Activated gamma-delta T cell (primary cell): ENCODE measurements at regions not wholly inside any gene's neighbourhood (a gene's known extent, or its start where the extent isn't known, plus 50 kb on each side); places are given as distances from the start of the nearest gene placed in this dataset.

Source experiments
- DNase-seq: peaks from one replicate; lab custom pipeline; 2025; lab: John Stamatoyannopoulos, UW

DNA sequence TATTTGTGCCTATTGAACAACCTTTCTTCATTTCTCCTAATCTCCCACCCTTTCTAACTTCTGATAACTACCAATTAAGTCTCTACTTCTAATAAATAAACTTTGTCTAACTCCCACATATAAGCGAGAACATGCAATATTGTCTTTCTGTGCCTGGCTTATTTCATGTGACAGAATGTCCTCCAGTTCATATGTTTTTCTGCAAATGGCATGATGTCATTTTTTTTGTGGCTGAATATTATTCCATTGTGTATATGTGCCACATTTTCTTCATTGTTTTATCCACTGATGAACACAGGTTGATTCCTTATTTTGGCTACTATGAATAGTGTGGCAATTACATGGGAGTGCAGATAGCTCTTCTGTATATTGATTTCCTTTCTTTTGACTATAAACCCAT is 1041.5 kb upstream of the MANEA start:
- DNase-seq, result no peak

DNA sequence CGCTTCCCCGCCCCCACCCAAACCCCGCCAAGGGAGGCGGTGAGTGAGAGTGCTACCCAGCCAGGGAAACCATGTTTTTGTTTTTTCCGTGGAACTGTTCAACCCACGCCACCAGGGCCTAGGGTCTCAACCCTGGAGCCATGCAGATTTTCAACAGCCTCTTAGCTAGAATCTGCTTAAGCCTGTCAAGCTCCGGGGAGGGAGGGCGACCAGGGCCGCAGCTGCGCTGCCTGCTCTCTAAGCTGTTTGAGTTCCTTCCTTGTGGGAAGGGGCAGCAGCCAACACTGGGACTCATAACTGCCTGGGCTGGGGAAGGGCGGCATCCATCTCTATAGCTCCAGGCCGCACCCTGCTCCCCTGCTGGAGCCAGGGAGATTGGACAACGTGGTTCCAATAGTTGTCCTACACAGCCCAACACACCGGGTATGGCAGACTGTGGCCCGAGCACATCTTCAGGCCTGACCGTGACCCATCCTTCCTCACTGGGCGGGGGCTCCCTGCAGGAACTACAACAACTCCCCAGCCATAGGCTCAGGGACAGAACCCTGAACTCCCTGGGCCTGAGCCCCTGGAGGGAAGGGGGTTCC is 1065.7 kb upstream of the MANEA start:
- no peak for DNase-seq

DNA sequence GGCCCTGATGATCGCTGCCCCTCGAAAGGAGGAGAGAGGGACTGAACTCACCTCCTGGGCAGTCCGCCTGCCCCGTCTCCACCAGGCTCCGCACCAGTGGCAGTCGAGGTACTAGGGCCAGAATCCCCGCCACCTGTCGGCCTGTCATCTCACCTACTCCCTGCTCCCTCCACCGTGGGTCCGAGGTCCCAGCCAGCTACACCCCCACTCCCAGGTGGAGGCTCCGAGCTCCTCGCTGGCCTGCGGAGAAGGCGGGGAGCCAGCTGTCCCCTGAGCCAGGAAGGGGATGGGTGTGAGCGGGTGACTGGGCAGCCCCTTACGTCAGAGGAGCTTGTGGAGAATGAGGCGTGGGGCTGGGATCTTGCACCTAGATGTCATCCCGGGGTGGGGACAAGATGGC is 1066.5 kb upstream of the MANEA start:
- DNase-seq, result no peak

DNA sequence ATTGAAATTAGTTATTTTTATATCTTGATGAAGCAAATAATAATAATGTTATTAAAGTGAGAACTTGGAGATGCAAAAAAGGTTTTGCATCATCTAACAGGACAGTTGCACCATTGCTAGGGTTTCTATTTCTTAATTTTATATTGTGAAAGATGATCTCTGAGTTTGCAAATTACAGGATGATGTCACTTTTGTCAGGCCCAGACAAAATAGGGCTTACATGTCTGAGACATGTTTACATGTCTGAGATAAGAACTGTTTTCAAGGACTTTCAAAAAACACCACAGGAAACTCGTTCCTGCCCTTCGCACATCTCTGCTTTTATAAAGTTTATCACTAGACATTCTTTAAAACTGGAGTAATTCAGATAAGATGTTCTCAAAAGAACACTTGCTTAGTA is 1075.8 kb upstream of the MANEA start:
- no peak for DNase-seq

DNA sequence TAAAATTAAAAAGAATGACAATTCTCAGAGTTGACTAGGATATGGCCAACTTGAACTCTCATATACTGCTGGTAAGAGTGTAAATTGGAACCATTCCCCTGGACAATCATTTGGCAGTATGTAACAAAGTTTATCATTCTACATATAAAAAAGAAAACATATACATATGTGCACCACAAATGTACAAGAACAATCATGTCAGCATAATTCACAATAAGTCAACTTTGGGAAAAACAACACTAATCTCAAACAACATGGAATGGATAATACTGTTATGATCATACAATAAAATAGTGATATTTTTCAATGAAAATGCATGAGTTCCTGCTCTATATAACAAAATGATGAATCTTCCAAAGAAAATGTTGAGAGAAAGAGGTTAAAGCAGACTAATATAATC is 1078.7 kb upstream of the EPHA7 start:
- no peak for DNase-seq

DNA sequence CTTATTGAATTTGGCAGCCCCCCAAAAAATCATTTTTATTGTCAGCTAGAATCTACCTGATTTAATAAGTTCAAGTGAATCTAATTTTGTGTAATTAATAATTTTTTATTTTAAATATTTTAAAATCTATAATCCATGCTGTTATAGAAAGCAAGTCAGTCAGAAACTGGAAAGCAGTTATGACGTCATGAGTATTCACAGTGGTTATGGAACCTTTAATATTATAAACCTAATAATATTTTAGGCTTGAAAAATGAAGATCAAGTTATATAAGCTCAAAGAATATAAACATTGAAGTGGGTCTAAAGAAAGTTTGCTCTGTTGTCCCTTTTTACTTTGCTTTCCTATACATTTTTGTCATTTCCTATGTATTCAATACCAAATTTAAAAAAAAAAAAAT is 1075.1 kb upstream of the EPHA7 start:
- no peak for DNase-seq

DNA sequence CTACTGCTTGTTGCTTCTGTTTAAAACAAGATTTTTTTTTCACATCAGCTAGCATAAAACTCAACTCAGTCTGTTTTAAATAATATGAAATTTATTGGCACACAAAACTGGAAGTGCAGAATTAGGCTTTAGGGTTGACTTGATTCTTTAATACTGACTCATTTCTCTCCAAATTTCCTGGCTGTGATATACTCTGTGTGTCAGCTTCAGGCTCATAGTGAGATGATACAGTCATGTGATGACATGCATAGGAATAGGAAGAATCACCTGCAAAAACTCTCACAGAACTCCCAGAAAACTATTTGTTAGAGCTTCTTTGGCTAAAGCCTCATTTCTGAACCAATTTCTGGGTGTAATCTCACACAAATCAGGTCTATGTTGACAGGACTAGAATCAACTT is 1068.0 kb upstream of the EPHA7 start:
- DNase-seq, result no peak

DNA sequence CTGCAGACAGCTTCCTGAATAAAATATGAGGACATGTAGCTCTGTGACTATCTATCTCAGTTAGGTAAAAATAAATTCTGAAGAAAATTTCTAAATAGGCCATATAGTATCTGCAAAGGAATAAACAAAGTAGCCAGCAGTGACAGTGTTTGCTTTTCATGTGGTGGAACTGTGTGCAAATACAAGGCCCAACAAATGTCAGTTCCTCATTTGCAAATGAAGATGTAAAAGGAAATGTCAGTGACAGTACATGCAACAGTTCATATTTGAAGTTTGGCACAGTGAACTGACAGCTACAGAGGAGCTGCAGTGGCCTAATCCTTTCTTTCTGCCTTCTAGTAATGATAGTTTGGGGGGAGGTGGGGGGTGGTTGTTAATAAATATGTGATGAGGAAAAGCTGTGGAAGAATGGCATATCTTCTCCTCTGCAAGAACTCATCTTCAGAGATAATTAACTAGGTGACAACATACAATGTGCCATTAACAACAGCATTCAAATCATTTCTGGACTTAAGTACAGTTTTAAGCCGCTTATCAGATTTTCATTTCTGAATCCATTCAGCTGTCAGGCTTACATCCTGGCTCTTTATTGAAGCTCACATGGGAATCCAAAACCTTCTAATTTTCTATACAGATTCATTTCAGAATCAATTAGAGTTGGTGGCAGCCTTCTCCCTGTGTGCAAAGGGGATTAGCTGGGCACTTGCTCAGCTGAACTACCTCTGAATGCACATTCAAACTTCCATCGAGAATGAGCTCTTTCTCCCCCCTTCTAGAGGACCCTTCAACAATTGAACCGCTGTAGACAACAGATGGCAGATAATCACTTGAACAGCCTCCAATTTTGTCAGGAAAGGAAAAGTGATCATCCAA is 1059.0 kb upstream of the EPHA7 start:
- DNase-seq, result no peak

DNA sequence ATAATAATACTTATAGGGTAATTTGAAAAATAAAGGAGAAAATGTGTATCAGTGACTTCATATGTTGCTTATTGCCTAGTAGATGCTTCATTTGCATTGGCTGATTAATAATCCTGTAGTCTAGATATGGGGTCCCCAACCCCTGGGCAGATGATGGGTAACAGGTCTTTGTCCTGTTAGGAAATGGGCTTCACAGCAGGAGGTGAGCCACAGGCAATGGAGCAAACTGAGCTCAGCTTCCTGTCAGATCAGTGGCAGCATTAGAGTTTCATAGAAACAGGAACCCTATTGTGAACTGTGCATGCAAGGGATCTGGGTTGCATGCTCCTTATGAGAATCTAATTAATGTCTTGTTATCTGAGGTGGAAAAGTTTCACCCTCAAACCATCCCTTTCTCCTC is 1049.5 kb upstream of the EPHA7 start:
- no peak for DNase-seq

DNA sequence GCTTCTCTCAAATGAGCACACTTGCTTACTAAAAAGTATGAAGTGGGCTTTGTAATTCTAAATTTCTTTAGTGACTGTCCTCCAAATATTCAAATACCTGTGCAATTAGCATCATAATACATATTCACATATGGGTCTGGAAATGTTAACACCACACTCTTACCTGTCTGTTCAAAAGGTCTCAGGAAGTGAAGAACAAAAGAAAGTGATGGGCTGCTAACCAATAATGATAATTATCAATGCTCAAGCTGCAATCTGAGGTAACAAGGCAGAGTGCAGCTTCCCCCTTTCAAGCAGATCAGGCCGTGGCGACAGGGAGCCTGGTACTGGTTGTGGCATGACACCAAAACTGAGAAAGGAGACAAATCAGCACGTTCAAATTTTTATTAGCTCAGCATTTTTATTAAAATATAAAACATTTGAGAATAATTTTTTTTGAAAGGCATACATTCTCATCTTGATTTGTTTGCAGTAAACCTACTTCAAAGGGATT is 1044.7 kb upstream of the EPHA7 start:
- DNase-seq, result no peak

DNA sequence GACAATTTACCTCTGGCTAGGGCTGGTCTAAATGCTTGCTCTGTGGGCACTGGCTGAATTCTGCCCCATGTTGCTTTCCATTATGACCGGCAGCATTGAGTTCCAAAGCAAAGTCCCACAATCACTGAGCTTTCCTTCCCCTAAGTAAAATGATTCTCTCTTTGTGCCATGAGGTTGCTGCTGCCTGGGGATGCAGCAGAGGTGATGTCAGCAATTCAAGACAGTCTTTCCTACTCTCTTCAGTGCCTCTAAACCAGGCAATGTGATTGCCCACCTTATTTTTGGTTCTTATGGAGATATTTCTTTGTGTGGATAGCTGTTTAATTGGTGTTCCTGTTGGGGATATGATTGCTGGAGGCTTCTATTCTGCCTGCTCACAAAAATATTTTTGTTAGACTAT is 1043.9 kb upstream of the EPHA7 start:
- no peak for DNase-seq

DNA sequence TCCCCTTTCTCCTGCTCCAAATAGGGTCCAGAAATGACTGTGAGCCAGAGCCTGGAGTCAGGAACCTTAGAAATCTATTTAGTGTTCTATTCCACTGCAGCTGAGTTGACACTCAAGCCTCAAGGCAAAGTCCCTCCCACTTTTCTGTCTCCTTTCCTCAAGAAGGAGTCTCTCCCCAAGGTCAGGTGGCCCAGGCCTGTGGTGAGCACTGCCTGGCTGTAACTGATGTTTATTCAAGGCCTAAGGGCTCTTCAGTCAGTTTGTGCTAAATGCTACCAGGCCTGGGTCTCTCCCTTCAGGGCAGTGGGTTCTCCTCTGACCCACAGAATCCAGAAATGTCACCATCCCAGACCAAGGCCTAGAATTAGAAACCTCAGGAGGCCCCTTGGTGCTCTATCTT is 1042.9 kb upstream of the EPHA7 start:
- DNase-seq, result no peak

DNA sequence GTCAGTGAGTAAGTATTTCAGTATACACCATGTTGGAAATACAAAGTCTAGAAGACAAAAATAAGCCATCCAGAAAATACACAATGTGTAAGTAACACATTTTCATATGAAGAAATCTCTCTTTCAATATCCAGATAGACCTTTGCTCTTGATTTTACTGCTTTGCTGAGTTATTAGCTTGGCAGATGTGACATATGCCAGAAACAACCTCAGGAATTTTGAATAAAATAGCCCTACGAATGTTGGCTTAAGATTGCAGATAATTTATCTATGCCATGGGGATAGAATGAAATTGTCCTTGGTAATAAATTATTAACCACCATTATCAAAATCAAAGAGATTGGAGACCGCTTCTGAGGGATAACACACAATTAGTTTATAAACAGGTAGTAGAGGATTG is 1036.9 kb upstream of the EPHA7 start:
- no peak for DNase-seq

DNA sequence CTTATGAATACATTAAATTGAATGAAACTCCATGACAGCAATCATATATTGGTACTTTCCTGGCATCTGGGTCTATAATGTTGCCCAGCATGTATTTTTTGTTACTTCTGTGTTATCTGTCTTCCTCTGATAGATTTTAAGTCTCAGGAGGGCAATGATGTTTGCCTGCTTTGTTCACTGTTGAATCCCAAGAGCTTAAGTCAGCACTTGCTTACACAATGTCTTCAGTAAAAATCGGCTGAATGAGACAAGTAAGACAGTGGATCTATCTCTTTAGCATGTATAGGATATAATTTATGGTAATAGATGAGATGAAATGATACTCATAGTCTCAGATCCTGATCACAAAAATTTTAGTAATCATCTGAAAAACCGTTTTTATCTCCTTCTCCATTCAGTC is 1034.9 kb upstream of the EPHA7 start:
- no peak for DNase-seq

DNA sequence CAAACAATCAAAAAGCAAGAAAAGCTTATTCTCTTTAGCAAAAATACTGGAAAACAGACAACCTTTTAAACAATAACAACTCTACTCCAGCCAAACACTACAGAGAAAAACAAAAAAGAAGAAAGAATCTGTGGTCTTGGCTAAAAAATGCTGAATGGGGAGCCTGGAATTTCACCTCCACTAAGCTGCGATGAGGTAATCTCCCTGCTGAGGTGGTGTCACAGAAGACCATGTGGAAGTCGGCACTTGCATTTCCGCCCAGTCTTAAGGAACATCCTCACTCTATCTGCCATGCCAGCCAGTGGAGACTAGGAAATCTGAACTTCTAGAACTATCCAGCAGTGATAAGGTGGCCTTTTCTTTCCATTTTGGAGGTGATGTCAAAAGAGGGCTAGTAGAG is 1026.8 kb upstream of the EPHA7 start:
- no peak for DNase-seq

DNA sequence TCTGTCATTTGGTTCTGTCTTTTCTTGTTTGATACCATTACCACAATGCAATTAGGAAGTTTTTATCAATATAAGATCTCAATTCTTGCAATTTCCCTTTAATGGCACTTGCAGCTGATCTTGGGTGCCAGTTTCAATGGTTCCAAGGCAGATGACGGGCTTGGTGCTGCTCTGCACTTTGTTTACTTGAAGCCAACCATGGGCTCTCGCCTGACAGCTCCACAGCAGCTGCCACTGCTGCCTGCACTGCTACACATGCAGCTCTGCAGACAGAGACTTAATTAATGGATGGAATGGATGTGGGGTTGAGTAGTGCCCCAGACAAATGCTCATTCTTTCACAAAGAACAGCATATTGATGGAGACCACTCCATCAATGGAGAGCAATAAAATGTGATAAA is 1024.3 kb upstream of the EPHA7 start:
- no peak for DNase-seq

DNA sequence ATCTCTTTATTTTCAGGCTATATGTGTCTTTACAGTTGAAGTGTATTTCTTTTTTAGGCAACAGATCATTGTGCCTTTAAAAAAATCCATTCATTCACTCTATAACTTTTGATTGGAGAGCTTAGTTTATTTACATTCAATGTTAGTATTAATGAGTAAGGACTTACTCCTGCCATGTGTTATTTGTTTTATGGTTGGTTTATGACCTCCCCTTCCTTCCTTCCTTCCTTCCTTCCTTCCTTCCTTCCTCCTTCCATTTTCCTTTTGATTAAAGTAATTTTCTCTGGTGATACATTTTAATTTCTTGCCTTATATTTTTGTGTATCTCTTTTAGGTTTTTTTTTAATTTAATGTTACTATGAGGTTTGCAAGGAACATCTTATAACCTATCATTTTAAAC is 1005.3 kb upstream of the EPHA7 start:
- DNase-seq, result no peak

DNA sequence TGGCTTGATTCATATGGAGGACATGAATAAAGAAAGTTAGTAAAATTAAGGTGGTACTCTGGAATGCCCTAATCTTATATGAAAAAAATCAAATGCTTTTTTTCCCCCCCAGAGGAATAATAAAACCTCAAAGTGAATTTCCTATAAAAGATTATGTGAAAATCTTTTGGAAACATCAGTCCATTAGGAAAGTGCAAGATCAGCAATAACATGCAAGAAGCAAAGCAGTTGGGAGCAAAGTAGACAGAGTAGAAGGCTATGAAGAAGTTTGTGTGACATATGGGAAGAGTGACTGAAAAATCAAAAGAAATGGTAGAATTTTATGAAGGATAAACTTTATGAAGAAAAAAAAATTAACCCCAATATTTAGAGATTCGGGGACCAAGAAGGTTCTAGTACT is 998.0 kb upstream of the EPHA7 start:
- DNase-seq, result no peak

DNA sequence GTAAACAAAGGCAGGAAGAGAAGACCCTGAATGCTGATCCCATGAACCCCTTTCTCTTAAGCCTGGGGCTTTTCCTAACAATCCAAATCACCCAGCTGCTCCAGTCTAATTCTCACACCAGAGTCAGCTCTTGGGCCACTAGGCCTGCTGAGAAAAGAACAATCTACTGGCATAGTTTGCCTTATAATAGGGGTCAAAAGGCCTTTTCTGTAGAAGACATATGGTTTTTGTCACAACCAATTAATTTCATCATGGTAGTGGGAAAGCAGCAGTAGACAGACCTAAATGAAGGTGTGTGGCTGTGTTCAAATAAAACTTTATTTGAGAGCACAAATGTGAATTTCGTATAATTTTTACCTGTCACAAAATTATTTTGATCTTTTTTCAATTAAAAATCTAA is 994.7 kb upstream of the EPHA7 start:
- no peak for DNase-seq

DNA sequence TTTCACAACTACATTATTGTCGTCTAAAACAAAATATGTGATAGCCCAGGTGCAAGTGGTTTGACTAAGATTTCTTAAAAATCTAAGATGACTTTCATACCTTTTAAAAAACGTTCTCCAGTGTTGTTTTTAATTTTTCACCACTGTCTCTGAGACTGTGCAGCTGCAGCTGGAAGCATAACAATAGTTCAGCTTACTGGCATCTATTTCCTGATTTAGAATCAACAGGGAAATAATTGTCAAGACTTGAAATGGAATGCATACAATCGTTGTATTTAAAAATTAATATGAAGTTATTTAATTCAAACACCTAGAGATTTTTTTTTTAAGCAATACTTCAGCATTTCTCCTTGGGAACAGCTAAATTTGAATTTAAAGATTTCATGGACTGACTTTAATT is 982.0 kb upstream of the EPHA7 start:
- DNase-seq, result no peak

DNA sequence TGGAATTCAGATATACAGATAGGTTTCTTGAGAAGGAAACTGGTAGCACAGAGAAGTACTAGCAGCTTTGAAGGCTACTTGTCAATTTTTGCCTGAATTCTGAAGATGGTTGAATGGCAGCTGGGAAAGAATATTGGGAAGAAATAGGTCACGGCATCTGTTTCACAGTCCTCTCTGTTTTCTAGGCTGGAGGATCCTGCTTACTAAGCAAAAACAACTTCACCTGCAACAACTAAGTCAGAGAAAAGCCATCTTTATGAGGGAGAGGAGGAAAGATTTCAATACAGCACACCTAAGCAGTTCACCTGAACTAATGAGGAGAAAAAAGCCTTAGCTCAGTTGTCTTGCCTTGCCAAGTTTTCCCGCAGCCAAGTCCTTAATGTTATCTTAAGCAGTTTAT is 975.5 kb upstream of the EPHA7 start:
- no peak for DNase-seq

DNA sequence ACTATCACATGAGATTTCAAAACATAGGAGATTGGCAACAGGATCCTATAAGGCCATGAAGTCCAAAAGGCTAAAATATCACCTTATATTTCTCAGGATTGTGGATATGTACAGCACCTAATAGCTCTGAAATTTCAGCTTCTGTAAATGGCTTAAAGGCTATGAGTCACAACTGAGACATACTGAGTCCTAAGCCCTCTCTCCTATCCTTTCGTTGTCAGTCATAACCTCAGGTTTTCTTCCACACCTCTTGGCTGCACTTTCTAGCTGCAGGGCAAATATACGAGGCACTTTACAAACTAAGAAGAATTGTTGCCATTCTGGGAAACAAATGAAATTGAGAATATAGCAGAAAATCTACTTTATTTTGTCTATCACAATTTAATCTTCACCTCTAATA is 969.9 kb upstream of the EPHA7 start:
- DNase-seq, result no peak

DNA sequence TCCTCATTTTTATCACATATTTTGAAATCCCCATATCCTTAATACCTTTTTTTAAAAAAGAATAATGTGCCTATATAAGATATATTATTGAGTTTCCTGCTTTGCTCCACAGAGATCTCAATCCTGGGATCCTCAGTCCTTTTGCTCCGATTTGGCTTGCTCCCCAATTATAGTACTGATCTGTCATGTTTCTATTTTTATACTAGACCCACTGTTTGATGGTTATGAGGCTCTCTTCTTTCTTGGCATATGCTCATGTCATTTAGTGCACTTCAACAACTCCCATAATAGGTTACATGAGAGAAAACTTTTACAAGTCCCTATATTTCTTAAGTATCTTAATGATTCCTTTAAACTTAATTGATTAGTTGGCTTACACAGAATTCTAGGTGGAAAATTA is 958.5 kb upstream of the EPHA7 start:
- no peak for DNase-seq

DNA sequence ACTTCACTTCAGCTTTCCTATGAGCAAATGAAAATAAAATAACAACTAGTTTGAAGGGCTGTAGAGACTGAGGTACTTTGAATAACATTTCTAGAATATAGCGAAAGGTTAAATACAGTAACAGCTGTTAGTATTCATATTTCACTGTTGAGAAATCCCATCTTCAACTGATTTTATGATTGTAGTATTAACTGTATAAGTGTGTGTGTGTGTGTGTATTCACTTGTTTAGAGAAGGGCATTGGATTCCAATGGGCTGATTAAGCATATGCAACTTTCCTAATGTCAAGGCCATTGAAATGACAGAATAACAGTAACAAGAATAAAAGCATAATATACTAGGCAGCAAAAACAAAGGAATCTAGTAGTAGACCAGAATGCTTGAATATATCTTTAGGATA is 957.5 kb upstream of the EPHA7 start:
- DNase-seq, result no peak
